ENCODE measurements at regions not wholly inside any gene's neighbourhood (a gene's known extent, or its start where the extent isn't known, plus 50 kb on each side); places are given as distances from the start of the nearest gene placed in this dataset.

GRCh38 chr4:156193106-156193505, 239.4 kb upstream of the CTSO start:
- no peak for TF ChIP-seq POLR2A (IDR thresholded peaks at IDR 0.05)
- TF ChIP-seq CTCF (IDR thresholded peaks at IDR 0.05 in 8 of 11, conservative IDR thresholded peaks at IDR 0.05 in 3 of 11): no peak
- no peak for TF ChIP-seq POLR2AphosphoS5 (IDR thresholded peaks at IDR 0.05)

All from spleen (tissue), 7 donors.